SK-N-SH treated with all-trans-retinoic acid at 6 μM for 48 hours (cell line): ENCODE measurements at regions not wholly inside any gene's neighbourhood (a gene's known extent, or its start where the extent isn't known, plus 50 kb on each side); places are given as distances from the start of the nearest gene placed in this dataset.

Experiments used
- ATAC-seq: fragments of 200-7000 bp; cut with Tn5 transposase; 3 replicates; pipeline ENCODE4 v1.9.1; 2020; ENCODE audit warnings: mild to moderate bottlenecking, moderate library complexity
- ARNTL ChIP-seq: fragments of 450-650 bp; formaldehyde crosslinking; IDR thresholded peaks from 2 replicates; pipeline ENCODE4 v1.5.0; 2020; ENCODE audit warnings: low read depth, mild to moderate bottlenecking, moderate library complexity, borderline replicate concordance
- BACH2 ChIP-seq: fragments of 250-450 bp; sonication (Bioruptor Pico); IDR thresholded peaks from 2 replicates; pipeline ENCODE4 v1.9.0; 2021; ENCODE audit warnings: mild to moderate bottlenecking, borderline replicate concordance
- CSDC2 ChIP-seq: fragments of 250-450 bp; sonication (Bioruptor Pico); IDR thresholded peaks from 2 replicates; pipeline ENCODE4 v1.5.0; 2020; ENCODE audit warnings: mild to moderate bottlenecking, moderate library complexity
- ESRRG ChIP-seq: fragments of 250-450 bp; sonication (Bioruptor Pico); IDR thresholded peaks from 2 replicates; pipeline ENCODE4 v1.6.1; 2021; ENCODE audit warnings: mild to moderate bottlenecking
- GLIS3 ChIP-seq: fragments of 250-450 bp; sonication (Bioruptor Pico); IDR thresholded peaks from 2 replicates; pipeline ENCODE4 v1.5.0; 2020; ENCODE audit warnings: mild to moderate bottlenecking, moderate library complexity
- ISL1 ChIP-seq: fragments of 250-450 bp; sonication (Bioruptor Pico); IDR thresholded peaks from 2 replicates; pipeline ENCODE4 v2.1.2; 2022; ENCODE audit warnings: mild to moderate bottlenecking, moderate library complexity
- OSR1 ChIP-seq: fragments of 250-450 bp; sonication (Bioruptor Pico); IDR thresholded peaks from 2 replicates; pipeline ENCODE4 v1.8.0; 2022; ENCODE audit warnings: moderate library complexity, mild to moderate bottlenecking, inconsistent platforms
- PATZ1 ChIP-seq: fragments of 250-450 bp; sonication (Bioruptor Pico); IDR thresholded peaks from 2 replicates; pipeline ENCODE4 v1.8.0; 2020; ENCODE audit warnings: mild to moderate bottlenecking, moderate library complexity, borderline replicate concordance
- POU6F1 ChIP-seq: fragments of 250-450 bp; sonication (Bioruptor Pico); IDR thresholded peaks from 2 replicates; pipeline ENCODE4 v1.8.0; 2021; ENCODE audit warnings: low read depth, mild to moderate bottlenecking, moderate library complexity, borderline replicate concordance
- PPARA ChIP-seq: fragments of 250-450 bp; sonication (Bioruptor Pico); IDR thresholded peaks from 2 replicates; pipeline ENCODE4 v1.5.0; 2020; ENCODE audit warnings: mild to moderate bottlenecking, borderline replicate concordance
- RARB ChIP-seq: fragments of 250-450 bp; sonication (Bioruptor Pico); IDR thresholded peaks from 2 replicates; pipeline ENCODE4 v1.8.0; 2021; ENCODE audit warnings: mild to moderate bottlenecking, moderate library complexity
- SNAI2 ChIP-seq: fragments of 250-450 bp; sonication (Bioruptor Pico); IDR thresholded peaks from 2 replicates; pipeline ENCODE4 v1.5.0; 2020; ENCODE audit warnings: mild to moderate bottlenecking, moderate library complexity
- TCF4 ChIP-seq: fragments of 250-450 bp; sonication (Bioruptor Pico); IDR thresholded peaks from 2 replicates; pipeline ENCODE4 v1.8.0; 2021; ENCODE audit warnings: mild to moderate bottlenecking, moderate library complexity, borderline replicate concordance
- TOX ChIP-seq: fragments of 250-450 bp; sonication (Bioruptor Pico); IDR thresholded peaks from 2 replicates; pipeline ENCODE4 v1.8.0; 2021; ENCODE audit warnings: mild to moderate bottlenecking, moderate library complexity, borderline replicate concordance
- ZC3H10 ChIP-seq: fragments of 250-450 bp; sonication (Bioruptor Pico); IDR thresholded peaks from 2 replicates; pipeline ENCODE4 v1.5.1; 2021; ENCODE audit warnings: mild to moderate bottlenecking, moderate library complexity
- ZFP3 ChIP-seq: fragments of 250-450 bp; sonication (Bioruptor Pico); IDR thresholded peaks from 2 replicates; pipeline ENCODE4 v1.5.0; 2020; ENCODE audit warnings: mild to moderate bottlenecking, moderate library complexity
- ZFP30 ChIP-seq: fragments of 450-650 bp; formaldehyde crosslinking; IDR thresholded peaks from 2 replicates; pipeline ENCODE4 v1.5.0; 2022; ENCODE audit warnings: mild to moderate bottlenecking, moderate library complexity
- ZNF565 ChIP-seq: fragments of 450-650 bp; formaldehyde crosslinking; conservative IDR thresholded peaks from 2 replicates; pipeline ENCODE4 v1.5.0; 2020; ENCODE audit warnings: low read depth, mild to moderate bottlenecking, moderate library complexity
- ZNF70 ChIP-seq: fragments of 450-650 bp; formaldehyde crosslinking; IDR thresholded peaks from 2 replicates; pipeline ENCODE4 v1.5.0; 2020; ENCODE audit warnings: mild to moderate bottlenecking, moderate library complexity
- ZNF8 ChIP-seq: fragments of 450-650 bp; formaldehyde crosslinking; IDR thresholded peaks from 2 replicates; pipeline ENCODE4 v1.5.0; 2020; ENCODE audit warnings: mild to moderate bottlenecking, moderate library complexity
- TF ChIP-seq, protein P1 (sequence below): fragments of 250-450 bp; sonication (Bioruptor Pico); IDR thresholded peaks from 2 replicates; pipeline ENCODE4 v1.5.0; 2020; ENCODE audit warnings: mild to moderate bottlenecking, moderate library complexity
- TF ChIP-seq, protein P2 (sequence below): fragments of 250-450 bp; sonication (Bioruptor Pico); IDR thresholded peaks from 2 replicates; pipeline ENCODE4 v1.5.1; 2020; ENCODE audit warnings: low read depth, mild to moderate bottlenecking, moderate library complexity

DNA sequence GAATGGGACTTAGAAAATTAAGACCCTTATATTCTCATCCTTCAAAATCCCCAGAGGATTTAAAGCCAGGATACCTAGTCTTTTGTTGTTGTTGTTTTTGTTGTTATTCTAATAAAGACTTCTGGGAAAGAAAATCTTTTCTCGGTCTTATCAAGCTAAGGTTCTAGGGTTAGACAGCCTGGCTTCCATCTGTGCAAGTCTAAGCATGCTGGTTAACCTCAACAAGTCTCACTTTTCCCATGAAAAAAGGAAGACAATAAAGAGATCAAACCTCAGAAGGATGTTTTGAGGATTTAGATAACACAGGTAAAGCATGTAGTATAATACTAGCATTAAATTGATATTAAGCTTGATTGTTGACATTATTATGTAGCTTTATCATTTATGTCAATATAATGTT, 486.4 kb upstream of the SOX9 start:
- no peak for ATAC-seq
- no peak for TF ChIP-seq CSDC2 (CRISPR knock-in tag)
- TF ChIP-seq BACH2 (CRISPR knock-in tag), result no peak
- TF ChIP-seq PATZ1 (CRISPR knock-in tag), result no peak
- no peak for TF ChIP-seq SNAI2

DNA sequence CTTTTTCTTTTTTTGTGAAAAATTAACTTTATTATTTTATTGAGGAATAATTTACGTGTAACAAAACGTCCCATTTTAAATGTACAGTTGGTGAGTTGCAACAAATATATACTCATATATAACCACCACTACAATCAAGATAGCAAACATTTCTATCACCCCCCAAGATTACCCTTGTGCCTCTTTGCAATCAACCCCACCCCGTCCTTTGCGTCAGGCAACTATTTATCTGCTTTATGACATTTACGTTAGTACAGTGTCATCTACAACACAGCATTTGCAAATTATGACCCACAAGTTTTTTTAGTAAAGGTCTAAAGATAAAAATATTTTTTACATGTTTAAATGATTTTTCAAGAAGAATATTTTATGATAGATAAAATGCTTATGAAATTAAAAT, 485.6 kb upstream of the SOX9 start:
- ATAC-seq, result no peak
- no peak for TF ChIP-seq CSDC2 (CRISPR knock-in tag)
- TF ChIP-seq ZFP30, result no peak
- TF ChIP-seq ZNF8 (CRISPR knock-in tag), result no peak
- no peak for TF ChIP-seq ZNF565 (CRISPR knock-in tag)
- TF ChIP-seq OSR1 (CRISPR knock-in tag), result no peak
- TF ChIP-seq TOX (CRISPR knock-in tag), result no peak
- TF ChIP-seq, protein P1, sequence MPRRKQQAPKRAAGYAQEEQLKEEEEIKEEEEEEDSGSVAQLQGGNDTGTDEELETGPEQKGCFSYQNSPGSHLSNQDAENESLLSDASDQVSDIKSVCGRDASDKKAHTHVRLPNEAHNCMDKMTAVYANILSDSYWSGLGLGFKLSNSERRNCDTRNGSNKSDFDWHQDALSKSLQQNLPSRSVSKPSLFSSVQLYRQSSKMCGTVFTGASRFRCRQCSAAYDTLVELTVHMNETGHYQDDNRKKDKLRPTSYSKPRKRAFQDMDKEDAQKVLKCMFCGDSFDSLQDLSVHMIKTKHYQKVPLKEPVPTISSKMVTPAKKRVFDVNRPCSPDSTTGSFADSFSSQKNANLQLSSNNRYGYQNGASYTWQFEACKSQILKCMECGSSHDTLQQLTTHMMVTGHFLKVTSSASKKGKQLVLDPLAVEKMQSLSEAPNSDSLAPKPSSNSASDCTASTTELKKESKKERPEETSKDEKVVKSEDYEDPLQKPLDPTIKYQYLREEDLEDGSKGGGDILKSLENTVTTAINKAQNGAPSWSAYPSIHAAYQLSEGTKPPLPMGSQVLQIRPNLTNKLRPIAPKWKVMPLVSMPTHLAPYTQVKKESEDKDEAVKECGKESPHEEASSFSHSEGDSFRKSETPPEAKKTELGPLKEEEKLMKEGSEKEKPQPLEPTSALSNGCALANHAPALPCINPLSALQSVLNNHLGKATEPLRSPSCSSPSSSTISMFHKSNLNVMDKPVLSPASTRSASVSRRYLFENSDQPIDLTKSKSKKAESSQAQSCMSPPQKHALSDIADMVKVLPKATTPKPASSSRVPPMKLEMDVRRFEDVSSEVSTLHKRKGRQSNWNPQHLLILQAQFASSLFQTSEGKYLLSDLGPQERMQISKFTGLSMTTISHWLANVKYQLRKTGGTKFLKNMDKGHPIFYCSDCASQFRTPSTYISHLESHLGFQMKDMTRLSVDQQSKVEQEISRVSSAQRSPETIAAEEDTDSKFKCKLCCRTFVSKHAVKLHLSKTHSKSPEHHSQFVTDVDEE, result no peak
- TF ChIP-seq ISL1 (CRISPR knock-in tag), result no peak
- TF ChIP-seq GLIS3 (CRISPR knock-in tag), result no peak
- no peak for TF ChIP-seq BACH2 (CRISPR knock-in tag)
- TF ChIP-seq, protein P2, sequence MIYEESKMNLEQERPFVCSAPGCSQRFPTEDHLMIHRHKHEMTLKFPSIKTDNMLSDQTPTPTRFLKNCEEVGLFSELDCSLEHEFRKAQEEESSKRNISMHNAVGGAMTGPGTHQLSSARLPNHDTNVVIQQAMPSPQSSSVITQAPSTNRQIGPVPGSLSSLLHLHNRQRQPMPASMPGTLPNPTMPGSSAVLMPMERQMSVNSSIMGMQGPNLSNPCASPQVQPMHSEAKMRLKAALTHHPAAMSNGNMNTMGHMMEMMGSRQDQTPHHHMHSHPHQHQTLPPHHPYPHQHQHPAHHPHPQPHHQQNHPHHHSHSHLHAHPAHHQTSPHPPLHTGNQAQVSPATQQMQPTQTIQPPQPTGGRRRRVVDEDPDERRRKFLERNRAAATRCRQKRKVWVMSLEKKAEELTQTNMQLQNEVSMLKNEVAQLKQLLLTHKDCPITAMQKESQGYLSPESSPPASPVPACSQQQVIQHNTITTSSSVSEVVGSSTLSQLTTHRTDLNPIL (CRISPR knock-in tag), result no peak
- TF ChIP-seq ARNTL (CRISPR knock-in tag), result no peak
- no peak for TF ChIP-seq ZC3H10 (CRISPR knock-in tag)
- no peak for TF ChIP-seq ESRRG (CRISPR knock-in tag)
- no peak for TF ChIP-seq ZNF70
- no peak for TF ChIP-seq PPARA (CRISPR knock-in tag)
- TF ChIP-seq ZFP3, result no peak
- TF ChIP-seq PATZ1 (CRISPR knock-in tag), result no peak

DNA sequence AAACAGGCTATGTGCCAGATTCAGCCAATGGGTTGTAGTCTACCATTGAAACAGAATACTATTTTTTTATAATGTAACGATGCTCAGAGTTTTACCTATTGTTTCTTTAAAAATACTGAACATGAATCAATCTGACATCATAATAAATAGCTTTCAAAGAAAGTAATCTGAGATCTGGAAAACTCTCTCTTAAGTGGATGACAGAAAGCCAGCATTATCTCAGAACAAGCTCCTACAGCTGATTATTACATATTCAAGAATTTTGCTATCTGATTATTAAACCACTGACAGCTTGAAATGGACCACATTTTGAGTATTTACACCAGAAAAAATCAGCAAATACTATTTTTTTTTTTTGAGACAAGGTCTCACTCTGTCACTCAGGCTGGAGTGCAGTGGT, 484.2 kb upstream of the SOX9 start:
- TF ChIP-seq ISL1 (CRISPR knock-in tag), result peak; percentile 44
- no peak for TF ChIP-seq GLIS3 (CRISPR knock-in tag)
- no peak for ATAC-seq

DNA sequence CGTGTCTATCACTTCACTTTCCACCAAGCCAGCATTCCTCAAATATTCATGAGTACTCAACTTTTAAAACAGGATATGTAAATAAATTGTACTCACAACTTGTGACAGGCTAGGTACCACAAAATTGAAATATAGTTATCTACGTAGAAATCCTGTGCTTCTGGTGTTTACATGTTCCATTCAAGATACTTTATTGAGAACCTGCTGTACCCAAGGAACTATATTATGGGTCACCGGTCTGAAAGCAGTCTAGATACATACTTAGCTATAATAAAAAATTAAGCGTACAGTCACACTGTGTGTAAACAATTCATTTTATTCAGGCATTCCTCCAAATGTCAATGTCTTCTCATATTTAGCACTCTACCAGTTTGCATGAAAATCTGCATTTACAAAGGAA, 482.2 kb upstream of the SOX9 start:
- TF ChIP-seq POU6F1 (CRISPR knock-in tag), result no peak
- no peak for TF ChIP-seq ZNF70
- TF ChIP-seq PATZ1 (CRISPR knock-in tag), result no peak
- TF ChIP-seq ZC3H10 (CRISPR knock-in tag), result no peak
- no peak for TF ChIP-seq TCF4 (CRISPR knock-in tag)
- TF ChIP-seq ESRRG (CRISPR knock-in tag), result no peak
- no peak for TF ChIP-seq RARB (CRISPR knock-in tag)
- no peak for TF ChIP-seq ZNF8 (CRISPR knock-in tag)
- ATAC-seq, result no peak
